Endothelial cell of umbilical vein (primary cell): ENCODE measurements at regions not wholly inside any gene's neighbourhood (a gene's known extent, or its start where the extent isn't known, plus 50 kb on each side); places are given as distances from the start of the nearest gene placed in this dataset.

ENCODE experiments used
- MYC ChIP-seq: IDR thresholded peaks from one replicate; pipeline ENCODE4 v1.6.1; 2011; ENCODE audit warnings: mild to moderate bottlenecking, low read depth, low read length
- POLR2A ChIP-seq: IDR thresholded peaks from 2 replicates; pipeline ENCODE4 v1.6.1; 2012; ENCODE audit warnings: low read depth, mild to moderate bottlenecking, control low read depth, low read length
- POLR2AphosphoS5 ChIP-seq: IDR thresholded peaks from 2 replicates; pipeline ENCODE4 v1.6.1; 2012; ENCODE audit warnings: low read depth, mild to moderate bottlenecking, control low read depth, low read length, moderate library complexity; ENCODE audit not compliant: insufficient read depth
- TF ChIP-seq, protein P1 (sequence below), 2 donors: IDR thresholded peaks; 1 replicate in 1 of 2; 2 replicates in 1 of 2; pipeline ENCODE4 v1.5.1; 2011; ENCODE audit warnings: low read length in 2 of 2, mild to moderate bottlenecking in 2 of 2, moderate library complexity in 2 of 2, control low read depth in 1 of 2, inconsistent platforms in 1 of 2, low read depth in 1 of 2; ENCODE audit not compliant: insufficient read depth in 1 of 2; ENCODE audit errors: extremely low read depth in 1 of 2

- TF ChIP-seq POLR2AphosphoS5 (no peak), MYC (no peak), POLR2A (no peak)
- TF ChIP-seq, protein P1, sequence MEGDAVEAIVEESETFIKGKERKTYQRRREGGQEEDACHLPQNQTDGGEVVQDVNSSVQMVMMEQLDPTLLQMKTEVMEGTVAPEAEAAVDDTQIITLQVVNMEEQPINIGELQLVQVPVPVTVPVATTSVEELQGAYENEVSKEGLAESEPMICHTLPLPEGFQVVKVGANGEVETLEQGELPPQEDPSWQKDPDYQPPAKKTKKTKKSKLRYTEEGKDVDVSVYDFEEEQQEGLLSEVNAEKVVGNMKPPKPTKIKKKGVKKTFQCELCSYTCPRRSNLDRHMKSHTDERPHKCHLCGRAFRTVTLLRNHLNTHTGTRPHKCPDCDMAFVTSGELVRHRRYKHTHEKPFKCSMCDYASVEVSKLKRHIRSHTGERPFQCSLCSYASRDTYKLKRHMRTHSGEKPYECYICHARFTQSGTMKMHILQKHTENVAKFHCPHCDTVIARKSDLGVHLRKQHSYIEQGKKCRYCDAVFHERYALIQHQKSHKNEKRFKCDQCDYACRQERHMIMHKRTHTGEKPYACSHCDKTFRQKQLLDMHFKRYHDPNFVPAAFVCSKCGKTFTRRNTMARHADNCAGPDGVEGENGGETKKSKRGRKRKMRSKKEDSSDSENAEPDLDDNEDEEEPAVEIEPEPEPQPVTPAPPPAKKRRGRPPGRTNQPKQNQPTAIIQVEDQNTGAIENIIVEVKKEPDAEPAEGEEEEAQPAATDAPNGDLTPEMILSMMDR (IDR thresholded peaks at IDR 0.05; ENCODE audit: extremely low read depth in 1 of 2, insufficient read depth in 1 of 2, low read depth in 1 of 2, low read length in 2 of 2) = no peak
Measured at GRCh38 chr3:13242364-13242737, 169.1 kb upstream of the IQSEC1 start.
